Skeletal muscle satellite cell (primary cell): ENCODE measurements at regions not wholly inside any gene's neighbourhood (a gene's known extent, or its start where the extent isn't known, plus 50 kb on each side); places are given as distances from the start of the nearest gene placed in this dataset.
"Not testable (repeated sequence)": the region's sequence is repeated elsewhere in the genome, so short reads cannot be mapped to it uniquely, and the experiment has no call there.

Source experiments
- H3K27me3 ChIP-seq: 2 replicates; pipeline ENCODE4 v1.7.0; 2013; ENCODE audit warnings: low read length; ENCODE audit not compliant: control insufficient read depth, insufficient read depth
- H3K36me3 ChIP-seq: 2 replicates; pipeline ENCODE4 v1.7.0; 2013; ENCODE audit warnings: mild to moderate bottlenecking, control low read depth, low read length; ENCODE audit not compliant: insufficient read depth
- H3K4me1 ChIP-seq: 2 replicates; pipeline ENCODE4 v1.7.0; 2013; ENCODE audit warnings: low read length; ENCODE audit not compliant: control insufficient read depth, insufficient read depth
- H3K4me2 ChIP-seq: 2 replicates; pipeline ENCODE4 v1.7.0; 2013; ENCODE audit warnings: mild to moderate bottlenecking, low read length
- H3K4me3 ChIP-seq: 2 replicates; pipeline ENCODE4 v1.7.0; 2013; ENCODE audit warnings: low read length
- H3K9ac ChIP-seq: 2 replicates; pipeline ENCODE4 v1.7.0; 2013; ENCODE audit warnings: mild to moderate bottlenecking, low read depth, low read length, moderate library complexity
- H3K9me3 ChIP-seq: replicated peaks from 2 replicates; pipeline ENCODE4 v1.7.0; 2013; ENCODE audit warnings: mild to moderate bottlenecking, control low read depth, low read length

GRCh38 chr4:43163101-43163792, 270.7 kb downstream of the GRXCR1 start:
- H3K9ac ChIP-seq: no peak overlapping the region
- no peaks in the 10 kb centered on the region for H3K4me1 ChIP-seq
- H3K4me2 ChIP-seq: no peak overlapping the region
- no peak overlapping the region for H3K4me3 ChIP-seq
- no peaks in the 10 kb centered on the region for H3K9me3 ChIP-seq
- H3K36me3 ChIP-seq: no peaks in the 10 kb centered on the region
- H3K27me3 ChIP-seq: no peaks in the 10 kb centered on the region

GRCh38 chr4:43189741-43190140, 297.2 kb downstream of the GRXCR1 start:
- no peaks in the 10 kb centered on the region for H3K4me1 ChIP-seq
- no peak overlapping the region for H3K4me2 ChIP-seq
- no peaks in the 10 kb centered on the region for H3K36me3 ChIP-seq
- no peaks in the 10 kb centered on the region for H3K27me3 ChIP-seq
- no peak overlapping the region for H3K4me3 ChIP-seq
- no peak overlapping the region for H3K9ac ChIP-seq
- H3K9me3 ChIP-seq: no peaks in the 10 kb centered on the region

- H3K9me3 ChIP-seq, H3K9ac ChIP-seq, H3K36me3 ChIP-seq, H3K4me3 ChIP-seq, H3K4me2 ChIP-seq, H3K4me1 ChIP-seq, H3K27me3 ChIP-seq: not testable (repeated sequence)
These were observed 320.1 kb downstream of the GRXCR1 start for GRCh38 chr4:43212576-43212975.

- no peaks in the 10 kb centered on the region for H3K36me3 ChIP-seq
- H3K4me3 ChIP-seq: no peak overlapping the region
- no peaks in the 10 kb centered on the region for H3K27me3 ChIP-seq
- no peak overlapping the region for H3K9ac ChIP-seq
- H3K9me3 ChIP-seq: no peaks in the 10 kb centered on the region
- H3K4me1 ChIP-seq: no peaks in the 10 kb centered on the region
- no peak overlapping the region for H3K4me2 ChIP-seq
These were observed 331.3 kb downstream of the GRXCR1 start for GRCh38 chr4:43223820-43224219.

- no peaks in the 10 kb centered on the region for H3K4me1 ChIP-seq
- no peak overlapping the region for H3K9ac ChIP-seq
- no peak overlapping the region for H3K4me2 ChIP-seq
- no peaks in the 10 kb centered on the region for H3K36me3 ChIP-seq
- no peaks in the 10 kb centered on the region for H3K27me3 ChIP-seq
- H3K4me3 ChIP-seq: no peak overlapping the region
- H3K9me3 ChIP-seq: no peaks in the 10 kb centered on the region
These were observed 332.0 kb downstream of the GRXCR1 start for GRCh38 chr4:43224559-43224958.

GRCh38 chr4:43233321-43233720, 340.8 kb downstream of the GRXCR1 start:
- H3K9me3 ChIP-seq: no peaks in the 10 kb centered on the region
- no peak overlapping the region for H3K4me2 ChIP-seq
- H3K4me3 ChIP-seq: no peak overlapping the region
- no peak overlapping the region for H3K9ac ChIP-seq
- H3K4me1 ChIP-seq: no peaks in the 10 kb centered on the region
- no peaks in the 10 kb centered on the region for H3K36me3 ChIP-seq
- H3K27me3 ChIP-seq: no peaks in the 10 kb centered on the region

GRCh38 chr4:43234626-43235415, 342.3 kb downstream of the GRXCR1 start:
- H3K4me2 ChIP-seq: no peak overlapping the region
- H3K4me1 ChIP-seq: no peaks in the 10 kb centered on the region
- H3K9me3 ChIP-seq: no peaks in the 10 kb centered on the region
- H3K4me3 ChIP-seq: no peak overlapping the region
- H3K36me3 ChIP-seq: no peaks in the 10 kb centered on the region
- H3K9ac ChIP-seq: no peak overlapping the region
- H3K27me3 ChIP-seq: no peaks in the 10 kb centered on the region

GRCh38 chr4:43238008-43238407, 345.5 kb downstream of the GRXCR1 start:
- Histone ChIP-seq H3K9ac (no peak overlapping the region), H3K4me2 (no peak overlapping the region), H3K36me3 (no peaks in the 10 kb centered on the region), H3K4me1 (no peaks in the 10 kb centered on the region), H3K4me3 (no peak overlapping the region), H3K27me3 (no peaks in the 10 kb centered on the region), H3K9me3 (no peaks in the 10 kb centered on the region)

GRCh38 chr4:43238585-43238984, 346.1 kb downstream of the GRXCR1 start:
- Histone ChIP-seq H3K4me1 (no peaks in the 10 kb centered on the region), H3K27me3 (no peaks in the 10 kb centered on the region), H3K4me2 (no peak overlapping the region), H3K9ac (no peak overlapping the region), H3K4me3 (no peak overlapping the region), H3K36me3 (no peaks in the 10 kb centered on the region), H3K9me3 (no peaks in the 10 kb centered on the region)

GRCh38 chr4:43241104-43241503, 348.6 kb downstream of the GRXCR1 start:
- H3K36me3 ChIP-seq: no peaks in the 10 kb centered on the region
- H3K4me2 ChIP-seq: no peak overlapping the region
- H3K4me3 ChIP-seq: no peak overlapping the region
- H3K9ac ChIP-seq: no peak overlapping the region
- no peaks in the 10 kb centered on the region for H3K4me1 ChIP-seq
- H3K27me3 ChIP-seq: no peaks in the 10 kb centered on the region
- H3K9me3 ChIP-seq: no peaks in the 10 kb centered on the region

- H3K4me3 ChIP-seq: no peak overlapping the region
- no peaks in the 10 kb centered on the region for H3K27me3 ChIP-seq
- no peaks in the 10 kb centered on the region for H3K9me3 ChIP-seq
- H3K9ac ChIP-seq: no peak overlapping the region
- no peaks in the 10 kb centered on the region for H3K4me1 ChIP-seq
- H3K36me3 ChIP-seq: no peaks in the 10 kb centered on the region
- no peak overlapping the region for H3K4me2 ChIP-seq
These were observed 350.1 kb downstream of the GRXCR1 start for GRCh38 chr4:43242606-43243005.
